Neural cell (in vitro differentiated cells): ENCODE measurements at regions not wholly inside any gene's neighbourhood (a gene's known extent, or its start where the extent isn't known, plus 50 kb on each side); places are given as distances from the start of the nearest gene placed in this dataset.

Experiments
- H2AFZ ChIP-seq: fragments of 200-600, 300-800 bp; sonication (generic), shearing (Covaris generic); 2 replicates; pipeline ENCODE4 v1.6.0; 2014; ENCODE audit warnings: low read depth, mild to moderate bottlenecking, antibody characterized with exemption, low read length, moderate library complexity
- H3F3A ChIP-seq: fragments of 200-600 bp; shearing (Covaris generic); 2 replicates; pipeline ENCODE4 v1.6.1; 2016; ENCODE audit warnings: mild to moderate bottlenecking, moderate library complexity, mixed read lengths, antibody characterized with exemption, low read length; ENCODE audit not compliant: insufficient read depth, poor library complexity, severe bottlenecking
- H3K27ac ChIP-seq: fragments of 200-600, 300-800 bp; sonication (generic), shearing (Covaris generic); 2 replicates; pipeline ENCODE4 v1.5.1; 2014; ENCODE audit warnings: mild to moderate bottlenecking, low read length, moderate library complexity
- H3K27me3 ChIP-seq: fragments of 300-800, 200-600 bp; sonication (generic), shearing (Covaris generic); 2 replicates; pipeline ENCODE4 v1.6.0; 2014; ENCODE audit warnings: mild to moderate bottlenecking, low read depth, low read length, moderate library complexity; ENCODE audit not compliant: insufficient read depth
- H3K36me3 ChIP-seq: fragments of 300-800, 200-600 bp; sonication (generic), shearing (Covaris generic); 2 replicates; pipeline ENCODE4 v1.5.1; 2014; ENCODE audit warnings: mild to moderate bottlenecking, antibody characterized with exemption, low read length, moderate library complexity; ENCODE audit not compliant: insufficient read depth
- H3K4me2 ChIP-seq: fragments of 300-800, 200-600 bp; sonication (generic), shearing (Covaris generic); 2 replicates; pipeline ENCODE4 v1.6.0; 2014; ENCODE audit warnings: mild to moderate bottlenecking, low read length
- H3K4me3 ChIP-seq: fragments of 300-800, 200-600 bp; sonication (generic), shearing (Covaris generic); 2 replicates; pipeline ENCODE4 v1.5.1; 2014; ENCODE audit warnings: mild to moderate bottlenecking, low read length, moderate library complexity
- H3K79me2 ChIP-seq: fragments of 200-600 bp; shearing (Covaris generic); replicated peaks from 2 replicates; pipeline ENCODE4 v1.6.0; 2014; ENCODE audit warnings: mild to moderate bottlenecking, low read length, moderate library complexity; ENCODE audit not compliant: insufficient read depth
- H3K9ac ChIP-seq: fragments of 300-800, 200-600 bp; sonication (generic), shearing (Covaris generic); 2 replicates; pipeline ENCODE4 v1.6.1; 2016; ENCODE audit warnings: mild to moderate bottlenecking, low read length, mixed read lengths
- H3K9me2 ChIP-seq: fragments of 200-600 bp; shearing (Covaris generic); 2 replicates; pipeline ENCODE4 v1.6.1; 2016; ENCODE audit warnings: mild to moderate bottlenecking, low read length, mixed read lengths; ENCODE audit not compliant: insufficient read depth
- H3K9me3 ChIP-seq: fragments of 200-600, 300-800 bp; sonication (generic), shearing (Covaris generic); 2 replicates; pipeline ENCODE4 v1.6.1; 2016; ENCODE audit warnings: mild to moderate bottlenecking, mixed run types, low read length, moderate library complexity, mixed read lengths
- H4K20me1 ChIP-seq: fragments of 200-600 bp; shearing (Covaris generic); 2 replicates; pipeline ENCODE4 v1.6.1; 2016; ENCODE audit warnings: mild to moderate bottlenecking, mixed run types; ENCODE audit not compliant: insufficient read depth
- CTCF ChIP-seq: fragments of 450-650 bp; IDR thresholded peaks from 2 replicates; pipeline ENCODE4 v1.5.1; 2014; ENCODE audit warnings: antibody characterized with exemption, mild to moderate bottlenecking, moderate library complexity; ENCODE audit not compliant: poor library complexity, severe bottlenecking
- EP300 ChIP-seq: fragments of 450-650 bp; conservative IDR thresholded peaks from 2 replicates; pipeline ENCODE4 v1.6.1; 2014; ENCODE audit warnings: antibody characterized with exemption, mild to moderate bottlenecking, moderate library complexity; ENCODE audit not compliant: poor library complexity, severe bottlenecking
- EZH2 ChIP-seq: fragments of 200-600, 300-800 bp; shearing (Covaris generic), sonication (generic); IDR thresholded peaks from 2 replicates; pipeline ENCODE4 v1.6.1; 2014; ENCODE audit warnings: antibody characterized with exemption, low read length, borderline replicate concordance, mild to moderate bottlenecking; ENCODE audit not compliant: insufficient read depth, poor library complexity, severe bottlenecking
- MXI1 ChIP-seq: fragments of 450-650 bp; conservative IDR thresholded peaks from 2 replicates; pipeline ENCODE4 v1.6.1; 2014; ENCODE audit warnings: antibody characterized with exemption, mild to moderate bottlenecking; ENCODE audit not compliant: poor library complexity, severe bottlenecking
- POLR2AphosphoS5 ChIP-seq: IDR thresholded peaks from 2 replicates; pipeline ENCODE4 v1.6.1; 2012
- RAD21 ChIP-seq: fragments of 450-650 bp; conservative IDR thresholded peaks from 2 replicates; pipeline ENCODE4 v1.6.1; 2014; ENCODE audit warnings: antibody characterized with exemption, mild to moderate bottlenecking, moderate library complexity
- REST ChIP-seq: IDR thresholded peaks from 2 replicates; pipeline ENCODE4 v1.6.1; 2012; ENCODE audit warnings: borderline replicate concordance
- SMC3 ChIP-seq: fragments of 450-650 bp; conservative IDR thresholded peaks from 2 replicates; pipeline ENCODE4 v1.6.1; 2014; ENCODE audit warnings: antibody characterized with exemption, mild to moderate bottlenecking, moderate library complexity; ENCODE audit not compliant: poor library complexity
- TAF1 ChIP-seq: IDR thresholded peaks from 2 replicates; pipeline ENCODE4 v1.6.1; 2012; ENCODE audit warnings: low read depth

GRCh38 chr3:494190-494589, 297.6 kb downstream of the CHL1 start:
- Histone ChIP-seq H3K9me2 (no peaks in the 10 kb centered on the region), H3K4me3 (peak overlapping the region; percentile 4), H3F3A (no peaks in the 10 kb centered on the region), H3K9me3 (no peaks in the 10 kb centered on the region), H2AFZ (no peak overlapping the region), H3K9ac (no peak overlapping the region), H3K79me2 (no peaks in the 10 kb centered on the region), H3K27ac (peak overlapping the region; percentile 48), H3K36me3 (no peaks in the 10 kb centered on the region), H4K20me1 (no peaks in the 10 kb centered on the region), H3K27me3 (no peaks in the 10 kb centered on the region), H3K4me2 (no peak overlapping the region)
- TF ChIP-seq TAF1 (no peak), POLR2AphosphoS5 (peak; percentile 68), EP300 (peak; percentile 96)

GRCh38 chr3:498487-498886, 301.9 kb downstream of the CHL1 start:
- no peaks in the 10 kb centered on the region for H3K27me3 ChIP-seq
- H3K4me2 ChIP-seq: no peak overlapping the region
- H3K9me2 ChIP-seq: no peaks in the 10 kb centered on the region
- H3K79me2 ChIP-seq: no peaks in the 10 kb centered on the region
- no peak overlapping the region for H3K9ac ChIP-seq
- no peaks in the 10 kb centered on the region for H3F3A ChIP-seq
- H4K20me1 ChIP-seq: no peaks in the 10 kb centered on the region
- H3K36me3 ChIP-seq: no peaks in the 10 kb centered on the region
- H3K4me3 ChIP-seq: no peak overlapping the region
- TF ChIP-seq SMC3: no peak
- no peak for TF ChIP-seq EP300
- TF ChIP-seq RAD21: no peak
- TF ChIP-seq POLR2AphosphoS5: no peak
- TF ChIP-seq MXI1: no peak
- no peak for TF ChIP-seq EZH2
- TF ChIP-seq TAF1: no peak
- no peak for TF ChIP-seq CTCF
- no peak for TF ChIP-seq REST
- no peaks in the 10 kb centered on the region for H3K9me3 ChIP-seq
- no peak overlapping the region for H2AFZ ChIP-seq
- H3K27ac ChIP-seq: no peak overlapping the region
